ENCODE measurements at regions not wholly inside any gene's neighbourhood (a gene's known extent, or its start where the extent isn't known, plus 50 kb on each side); places are given as distances from the start of the nearest gene placed in this dataset.

GRCh38 chr6:151702851-151703658 is 104.4 kb upstream of the ESR1 start:
- TF ChIP-seq EP300 (IDR thresholded peaks at IDR 0.05) = no peak
- no peak for TF ChIP-seq POLR2A (IDR thresholded peaks at IDR 0.05)
- TF ChIP-seq CTCF (IDR thresholded peaks at IDR 0.05) = no peak

Data from stomach (tissue), 4 donors.